A549 (cell line): ENCODE measurements at regions not wholly inside any gene's neighbourhood (a gene's known extent, or its start where the extent isn't known, plus 50 kb on each side); places are given as distances from the start of the nearest gene placed in this dataset.

ENCODE experiments used
- ATAC-seq, 2 experiments: fragments of 200-7000 bp in 1 of 2; fragments of >200 bp in 1 of 2; cut with Nextera tagmentation in 1 of 2; cut with Tn5 transposase in 1 of 2; 3 replicates each; pipeline versions ENCODE4 v1.8.0 to v1.9.1; 2018 to 2020; ENCODE audit warnings: mild to moderate bottlenecking in 1 of 2, moderate library complexity in 1 of 2
- CTCF ChIA-PET: fragments of 300-600 bp; sonication (Branson Sonifier 250); formaldehyde crosslinking; extraction: SDS; loops from one replicate; lab custom pipeline; 2021; ENCODE audit warnings: antibody characterized with exemption, inconsistent platforms; lab: Yijun Ruan, JAX
- POLR2A ChIA-PET: fragments of 350-600 bp; formaldehyde crosslinking; extraction: SDS; loops from one replicate; lab custom pipeline; 2021; ENCODE audit warnings: antibody characterized with exemption, inconsistent platforms; lab: Yijun Ruan, JAX
- DNase-seq, 2 experiments: peaks; one replicate each; pipeline versions ENCODE4 v3.0.0 to v3.0.0-alpha.2; 2011 to 2016; ENCODE audit warnings: low read depth in 1 of 2, low spot score in 1 of 2
- FAIRE-seq: peaks from 2 replicates; lab custom pipeline; 2011; peaks lifted over from hg19 to GRCh38; lab: Jason Lieb, UNC
- H3K27ac ChIP-seq, 2 experiments: fragments of >200 bp; sonication (Bioruptor Twin); formaldehyde crosslinking; 3 replicates each; pipeline ENCODE4 v1.5.1; 2016 to 2017
- H3K4me1 ChIP-seq: fragments of >200 bp; sonication (Bioruptor Twin); formaldehyde crosslinking; 3 replicates; pipeline ENCODE4 v1.6.1; 2016
- H3K4me2 ChIP-seq: fragments of >200 bp; sonication (Bioruptor Twin); formaldehyde crosslinking; 3 replicates; pipeline ENCODE4 v1.6.1; 2016
- H3K4me3 ChIP-seq: fragments of >200 bp; sonication (Bioruptor Twin); formaldehyde crosslinking; 3 replicates; pipeline ENCODE4 v1.5.1; 2016
- H3K9me3 ChIP-seq: fragments of >200 bp; sonication (Bioruptor Twin); formaldehyde crosslinking; 3 replicates; pipeline ENCODE4 v1.6.1; 2016
- ATOH8 ChIP-seq: fragments of 250-450 bp; sonication (Bioruptor Pico); IDR thresholded peaks from 2 replicates; pipeline ENCODE4 v1.5.0; 2020; ENCODE audit warnings: low read depth, mild to moderate bottlenecking, moderate library complexity
- BCL3 ChIP-seq: fragments of >200 bp; sonication (Bioruptor Twin); formaldehyde crosslinking; IDR thresholded peaks from 3 replicates; pipeline ENCODE4 v1.6.1; 2016
- CBX2 ChIP-seq: fragments of 200-600 bp; sonication (generic); IDR thresholded peaks from 2 replicates; pipeline ENCODE4 v1.6.1; 2016; ENCODE audit warnings: low read depth, mild to moderate bottlenecking, borderline replicate concordance
- CEBPB ChIP-seq, 2 experiments: fragments of >200 bp in 1 of 2; sonication (Bioruptor Twin) in 1 of 2; formaldehyde crosslinking in 1 of 2; IDR thresholded peaks; 2 replicates each; pipeline ENCODE4 v1.6.1; 2012 to 2016
- E2F6 ChIP-seq: IDR thresholded peaks from 2 replicates; pipeline ENCODE4 v1.6.1; 2012; ENCODE audit warnings: low read depth, borderline replicate concordance
- ESRRA ChIP-seq: fragments of 150-350 bp; IDR thresholded peaks from 2 replicates; pipeline ENCODE4 v1.6.1; 2014; ENCODE audit warnings: mild to moderate bottlenecking, low read length, borderline replicate concordance
- FOSB ChIP-seq: fragments of 250-450 bp; sonication (Bioruptor Pico); IDR thresholded peaks from 2 replicates; pipeline ENCODE4 v1.5.0; 2020; ENCODE audit warnings: mild to moderate bottlenecking, moderate library complexity
- HEYL ChIP-seq: fragments of 250-450 bp; sonication (Bioruptor Pico); IDR thresholded peaks from 2 replicates; pipeline ENCODE4 v1.8.0; 2021; ENCODE audit warnings: mild to moderate bottlenecking, moderate library complexity
- JUN ChIP-seq, 2 experiments: fragments of >200 bp; sonication (Bioruptor Twin); formaldehyde crosslinking; IDR thresholded peaks; 2 replicates in 1 of 2; 3 replicates in 1 of 2; pipeline ENCODE4 v1.6.1; 2016 to 2017
- MAFK ChIP-seq: fragments of 450-650 bp; IDR thresholded peaks from 2 replicates; pipeline ENCODE4 v1.6.1; 2014; ENCODE audit not compliant: partially characterized antibody
- MAZ ChIP-seq: fragments of 150-350 bp; IDR thresholded peaks from 2 replicates; pipeline ENCODE4 v1.6.1; 2014; ENCODE audit warnings: antibody characterized with exemption, low read depth, low read length, borderline replicate concordance
- PBX3 ChIP-seq: IDR thresholded peaks from 2 replicates; pipeline ENCODE4 v1.6.1; 2012
- POLR2A ChIP-seq: IDR thresholded peaks from 2 replicates; pipeline ENCODE4 v1.6.1; 2012; ENCODE audit warnings: mild to moderate bottlenecking, low read length
- RAD21 ChIP-seq, 2 experiments: fragments of >200 bp in 1 of 2; sonication (Bioruptor Twin) in 1 of 2; formaldehyde crosslinking in 1 of 2; IDR thresholded peaks in 1 of 2; conservative IDR thresholded peaks in 1 of 2; 2 replicates in 1 of 2; 3 replicates in 1 of 2; pipeline ENCODE4 v1.6.1; 2012 to 2018; ENCODE audit warnings: inconsistent platforms in 1 of 2
- RNF2 ChIP-seq: fragments of 200-600 bp; sonication (generic); IDR thresholded peaks from 2 replicates; pipeline ENCODE4 v1.6.1; 2016; ENCODE audit warnings: low read depth, mild to moderate bottlenecking, antibody characterized with exemption, moderate library complexity, borderline replicate concordance
- SMC3 ChIP-seq: fragments of >200 bp; sonication (Bioruptor Twin); formaldehyde crosslinking; IDR thresholded peaks from 3 replicates; pipeline ENCODE4 v1.6.1; 2018; ENCODE audit warnings: inconsistent platforms
- ZC3H11A ChIP-seq: fragments of 450-650 bp; IDR thresholded peaks from 2 replicates; pipeline ENCODE4 v1.6.1; 2014; ENCODE audit warnings: antibody characterized with exemption, mild to moderate bottlenecking
- WGBS: methylation state at CpG from one replicate; pipeline ENCODE4 v1.1.6; 2017; ENCODE audit errors: missing lambda C conversion rate; 5-methylcytosine and 5-hydroxymethylcytosine counted together

- ATAC-seq (peak in 1 of 2 experiments; percentile 70; a peak in 3 of 6 replicates), FAIRE-seq (no peak), DNase-seq (peak in 1 of 2 experiments; percentile 63)
- POLR2A ChIA-PET = no interaction called here
- Histone ChIP-seq H3K4me1 (no peaks in the 10 kb centered on the region), H3K4me2 (no peak overlapping the region), H3K4me3 (no peak overlapping the region), H3K9me3 (no peaks in the 10 kb centered on the region), H3K27ac (peak overlapping the region in 1 of 2 experiments; percentile 1; a peak in 1 of 6 replicates)
- WGBS = 35% methylated on average over 2 of the region's 2 CpGs
- TF ChIP-seq CEBPB (IDR thresholded peaks at IDR 0.05) (0 out of 4 replicates have a peak, but pooled peaks of 1 of the 2 experiments have one; percentile 13), HEYL (no peak), MAZ (no peak), RAD21 (conservative IDR thresholded peaks at IDR 0.05 in 1 of 2, IDR thresholded peaks at IDR 0.05 in 1 of 2) (no peak)
- CTCF ChIA-PET = interaction anchor here (1.0 to 1.3 kb wide), 2 partner anchors 51 to 242 kb away, joined by 3 read pairs; no protein-coding TSS in a partner anchor
Measured at GRCh38 chr5:58022055-58022454, 437.8 kb downstream of the PLK2 start.

GRCh38 chr5:58021466-58021865, 438.4 kb downstream of the PLK2 start:
- ATAC-seq = no peak
- no peak for FAIRE-seq
- H3K4me1 ChIP-seq = no peaks in the 10 kb centered on the region
- ChIA-PET POLR2A (no interaction called here), CTCF (interaction anchor here (1.0 kb wide), 1 partner anchor 51 kb away, joined by 3 read pairs; no protein-coding TSS in a partner anchor)
- TF ChIP-seq JUN (IDR thresholded peaks at IDR 0.05) = no peak
- TF ChIP-seq CBX2 = no peak
- no peak for TF ChIP-seq MAFK
- no peak for TF ChIP-seq ZC3H11A
- no peak for TF ChIP-seq E2F6
- no peak for TF ChIP-seq ESRRA
- no peak for TF ChIP-seq SMC3
- TF ChIP-seq FOSB (CRISPR knock-in tag) = no peak
- TF ChIP-seq BCL3 = no peak
- TF ChIP-seq POLR2A = no peak
- WGBS = 54% methylated on average over 3 of the region's 3 CpGs
- H3K9me3 ChIP-seq = no peaks in the 10 kb centered on the region
- no peak for DNase-seq
- no peak overlapping the region for H3K27ac ChIP-seq
- H3K4me2 ChIP-seq = no peak overlapping the region
- no peak overlapping the region for H3K4me3 ChIP-seq

- peak overlapping the region in 1 of 2 experiments; percentile 47; a peak in 2 of 6 replicates for H3K27ac ChIP-seq
- H3K4me3 ChIP-seq = no peak overlapping the region
- DNase-seq = peak in 1 of 2 experiments; percentile 43
- no peaks in the 10 kb centered on the region for H3K4me1 ChIP-seq
- POLR2A ChIA-PET = no interaction called here
- CTCF ChIA-PET = no interaction called here
- FAIRE-seq = no peak
- no peak; a peak in 1 of 6 replicates for ATAC-seq
- H3K4me2 ChIP-seq = no peak overlapping the region
- TF ChIP-seq POLR2A (no peak), PBX3 (no peak), ATOH8 (CRISPR knock-in tag) (no peak), RNF2 (no peak)
- WGBS = 56% methylated on average over 3 of the region's 3 CpGs
- H3K9me3 ChIP-seq = no peaks in the 10 kb centered on the region
Measured at GRCh38 chr5:58019614-58020013, 440.3 kb downstream of the PLK2 start.
